ENCODE measurements at regions not wholly inside any gene's neighbourhood (a gene's known extent, or its start where the extent isn't known, plus 50 kb on each side); places are given as distances from the start of the nearest gene placed in this dataset.
"Not testable (repeated sequence)": the region's sequence is repeated elsewhere in the genome, so short reads cannot be mapped to it uniquely, and the experiment has no call there.

DNA sequence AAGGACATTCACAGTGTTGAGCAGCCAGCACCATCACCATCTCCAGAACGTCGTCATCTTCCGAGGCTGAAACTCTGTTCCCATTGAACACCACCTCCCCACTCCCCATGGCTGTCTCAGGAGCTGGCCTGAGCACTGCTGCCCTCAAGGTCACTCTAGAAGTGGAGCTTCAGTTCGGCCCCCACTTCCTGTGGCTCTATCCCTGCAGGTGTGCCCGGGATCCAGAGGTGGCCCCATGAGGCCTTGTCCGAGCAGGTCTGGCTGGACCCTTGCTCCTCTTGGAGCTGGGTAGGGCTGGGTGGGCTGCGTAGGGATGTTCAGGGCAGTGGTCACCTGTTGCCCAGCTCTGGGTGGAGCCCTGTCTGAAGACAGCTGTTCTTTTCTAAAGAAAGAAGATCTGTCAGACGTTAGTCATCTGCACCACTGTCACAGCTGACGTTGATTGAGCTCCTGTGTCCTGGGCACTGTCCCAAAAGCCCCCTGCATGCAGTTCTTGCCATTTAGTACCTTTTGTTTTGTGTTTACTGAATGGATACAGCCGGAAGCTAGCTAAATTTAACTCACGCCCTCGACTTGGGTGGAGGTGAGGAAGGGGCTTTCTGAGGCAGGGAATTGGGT lies 75.5 kb upstream of the CLDN5 start:
- DNase-seq: no peak

DNA sequence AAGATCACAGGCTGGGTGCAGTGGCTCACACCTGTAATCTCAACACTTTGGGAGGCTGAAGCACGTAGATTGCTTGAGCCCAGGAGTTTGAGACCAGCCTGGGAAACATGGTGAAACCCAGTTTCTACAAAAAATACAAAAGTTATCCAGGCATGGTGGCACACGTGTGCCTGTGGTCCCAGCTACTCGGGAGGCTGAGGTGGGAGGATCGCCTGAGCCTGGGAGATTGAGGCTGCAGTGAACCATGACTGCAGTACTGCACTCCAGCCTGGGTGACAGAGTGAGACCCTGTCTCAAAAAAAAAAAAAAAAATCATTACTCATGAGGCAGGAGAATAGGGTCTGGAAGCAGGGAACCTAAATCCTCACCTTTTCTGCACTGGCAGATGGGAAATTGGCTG lies 79.1 kb upstream of the CLDN5 start:
- DNase-seq: not testable (repeated sequence)

DNA sequence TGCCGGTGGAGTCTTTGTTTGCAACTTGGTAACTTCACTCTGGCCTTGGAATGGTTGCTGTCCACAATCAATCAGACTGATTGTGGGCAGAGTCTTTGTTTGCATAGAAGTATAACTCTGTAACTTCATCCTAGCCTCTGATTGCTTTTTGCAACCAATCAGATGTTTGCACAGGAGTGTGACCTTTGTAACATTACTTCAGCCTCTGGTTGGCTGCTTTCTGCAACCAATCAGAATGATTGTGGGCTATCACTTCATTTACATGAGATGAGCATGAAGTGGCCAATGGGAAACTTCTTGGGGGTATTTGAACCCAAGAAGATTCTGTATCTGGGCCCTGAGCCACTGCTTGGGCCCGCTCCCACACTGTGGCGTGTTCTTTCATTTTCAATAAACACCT lies 79.6 kb upstream of the CLDN5 start:
- no peak for DNase-seq

DNA sequence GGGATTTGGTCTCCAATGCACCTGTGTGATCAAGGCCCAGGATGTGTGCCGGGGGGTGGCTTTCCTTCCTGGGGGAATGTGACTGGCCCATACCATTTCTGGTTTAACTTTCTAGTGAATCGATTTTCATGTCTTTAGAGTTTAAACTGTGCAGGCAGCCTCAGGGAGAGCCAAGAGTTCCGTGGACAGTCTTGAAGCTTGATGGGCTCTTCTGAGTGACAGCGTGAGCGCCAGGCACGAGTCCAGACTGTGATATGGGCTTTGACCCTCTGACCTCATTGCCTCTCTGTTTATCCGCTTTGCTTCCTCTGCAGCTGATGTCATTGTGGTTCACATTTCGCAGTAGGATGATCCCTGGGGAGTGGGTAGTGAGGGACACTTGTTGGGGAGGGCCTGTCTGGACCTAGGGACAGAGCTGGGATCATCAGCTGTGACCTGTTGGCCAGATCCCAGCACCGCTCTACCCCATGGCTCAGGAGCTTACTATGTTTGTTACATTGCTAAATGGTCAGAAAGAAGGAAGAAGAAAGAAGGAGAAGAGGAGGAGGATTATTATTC lies 80.6 kb upstream of the CLDN5 start:
- DNase-seq: peak in 3 of 4 experiments; percentile 5 to 30 (median 20)

DNA sequence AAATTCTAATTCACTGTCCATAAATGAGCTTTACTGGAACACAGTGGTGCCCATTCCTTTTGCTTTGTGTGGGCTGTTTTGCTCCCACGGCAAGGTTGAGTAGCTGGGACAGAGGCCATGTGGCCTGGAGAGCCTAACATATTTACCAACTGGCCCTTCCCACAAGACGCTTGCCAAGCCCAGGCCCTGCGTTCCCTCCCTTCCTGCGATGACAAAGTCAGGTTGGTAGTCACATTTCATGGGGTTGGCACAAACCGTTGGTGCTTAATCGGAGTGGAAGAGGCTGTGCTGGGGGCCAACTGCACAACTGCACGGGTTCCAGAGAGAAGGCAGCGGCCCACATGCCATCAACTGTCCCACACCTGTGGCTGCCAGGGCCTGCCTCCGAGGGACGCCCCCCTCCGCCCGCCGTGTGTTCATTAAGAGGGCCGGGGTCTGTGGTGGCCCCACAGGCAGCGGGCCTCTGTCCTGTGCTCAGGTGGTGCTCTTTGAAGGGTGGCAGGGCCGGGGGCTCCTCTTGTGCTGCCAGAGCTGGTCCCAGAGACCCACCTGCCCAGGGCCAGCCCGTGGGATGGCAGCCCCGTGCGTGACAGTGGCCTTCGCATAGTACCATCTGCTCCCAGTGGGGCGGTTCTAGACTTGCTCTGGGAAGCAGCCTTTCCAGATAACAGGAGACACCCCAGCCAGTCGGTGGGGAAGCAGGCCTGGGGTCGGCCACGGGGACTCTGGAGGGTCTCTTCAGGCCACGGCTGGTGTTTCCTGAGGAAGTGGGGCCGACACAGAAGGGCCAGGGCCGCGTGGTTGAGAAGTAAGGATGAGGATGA lies 81.5 kb upstream of the CLDN5 start:
- DNase-seq: no peak

DNA sequence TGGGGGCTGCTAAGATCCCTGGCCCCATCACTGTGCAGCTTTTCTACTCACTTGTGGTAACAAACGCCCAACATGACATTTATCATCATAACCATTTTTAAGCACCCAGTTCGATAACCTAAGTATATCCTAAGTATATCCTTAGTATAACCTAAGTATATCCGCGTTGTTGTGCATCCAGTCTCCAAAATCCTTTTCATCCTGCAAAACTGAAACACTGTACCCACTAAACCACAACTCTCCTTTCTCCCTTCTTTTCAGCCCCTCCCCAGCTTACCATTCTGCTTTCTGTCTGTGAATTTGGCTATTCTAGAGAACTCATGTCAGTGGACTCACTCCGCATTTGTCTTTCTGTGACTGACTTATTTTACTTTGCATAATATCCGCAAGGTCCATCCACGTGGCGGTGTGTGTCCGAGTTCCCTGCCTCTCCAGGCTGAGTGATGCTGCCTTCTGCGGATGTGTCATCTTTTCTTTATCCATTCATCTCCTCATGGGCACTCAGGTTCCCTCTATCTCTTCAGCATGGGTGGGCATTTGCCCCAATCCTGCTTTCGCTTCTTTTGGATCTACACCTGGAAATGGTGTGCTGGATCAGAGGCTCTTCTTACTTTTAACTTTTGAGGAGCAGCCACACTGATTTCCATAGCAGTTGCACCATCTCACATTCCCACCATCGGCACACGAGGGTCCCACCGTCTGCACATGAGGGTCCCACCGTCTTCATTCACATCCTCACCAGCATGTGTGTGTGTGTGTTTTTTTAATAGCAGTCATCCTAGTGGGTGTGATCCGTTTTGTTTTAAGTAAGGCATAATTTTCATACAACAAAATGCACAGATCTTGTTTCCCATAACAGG lies 82.4 kb upstream of the CLDN5 start:
- no peak for DNase-seq

DNA sequence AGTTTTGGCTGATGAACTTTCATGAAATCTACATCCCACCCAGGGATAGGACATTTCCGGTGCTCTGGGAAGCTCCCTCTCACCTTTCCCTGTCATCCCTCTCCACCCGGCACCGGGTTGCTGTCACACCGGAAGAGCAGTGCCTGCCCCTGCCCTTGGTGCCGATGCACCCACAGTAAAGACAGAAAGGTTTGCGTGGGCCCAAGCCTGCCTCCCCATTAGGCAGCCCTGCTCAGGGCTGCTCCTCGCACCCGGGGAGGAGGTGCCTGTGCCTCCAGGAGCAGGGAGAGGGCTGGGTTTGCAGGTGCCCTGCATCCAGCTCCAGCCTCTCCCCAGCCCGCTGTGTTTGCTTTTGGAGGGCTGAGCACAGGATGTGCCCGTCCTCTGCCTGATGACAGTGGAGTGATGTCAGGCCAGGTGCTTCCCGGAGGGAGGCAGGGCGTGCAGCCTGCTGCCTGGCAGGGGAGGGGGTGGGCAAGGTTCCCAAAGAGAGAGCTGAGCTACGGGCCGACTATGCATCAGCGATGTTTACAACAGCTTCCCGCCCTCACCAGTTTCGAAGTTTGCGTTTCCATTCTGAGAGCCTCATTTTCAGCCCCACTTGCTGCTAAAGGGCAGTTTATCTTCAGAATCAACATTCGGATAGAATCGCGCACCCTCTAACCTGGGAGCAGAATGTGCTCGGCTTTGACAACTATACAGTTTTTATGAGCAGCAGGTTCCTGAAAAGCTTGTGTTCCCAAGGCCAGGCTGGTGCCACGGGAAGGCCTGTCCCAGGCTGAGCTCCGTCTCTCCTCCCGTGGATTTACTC lies 83.2 kb upstream of the CLDN5 start:
- DNase-seq: no peak

DNA sequence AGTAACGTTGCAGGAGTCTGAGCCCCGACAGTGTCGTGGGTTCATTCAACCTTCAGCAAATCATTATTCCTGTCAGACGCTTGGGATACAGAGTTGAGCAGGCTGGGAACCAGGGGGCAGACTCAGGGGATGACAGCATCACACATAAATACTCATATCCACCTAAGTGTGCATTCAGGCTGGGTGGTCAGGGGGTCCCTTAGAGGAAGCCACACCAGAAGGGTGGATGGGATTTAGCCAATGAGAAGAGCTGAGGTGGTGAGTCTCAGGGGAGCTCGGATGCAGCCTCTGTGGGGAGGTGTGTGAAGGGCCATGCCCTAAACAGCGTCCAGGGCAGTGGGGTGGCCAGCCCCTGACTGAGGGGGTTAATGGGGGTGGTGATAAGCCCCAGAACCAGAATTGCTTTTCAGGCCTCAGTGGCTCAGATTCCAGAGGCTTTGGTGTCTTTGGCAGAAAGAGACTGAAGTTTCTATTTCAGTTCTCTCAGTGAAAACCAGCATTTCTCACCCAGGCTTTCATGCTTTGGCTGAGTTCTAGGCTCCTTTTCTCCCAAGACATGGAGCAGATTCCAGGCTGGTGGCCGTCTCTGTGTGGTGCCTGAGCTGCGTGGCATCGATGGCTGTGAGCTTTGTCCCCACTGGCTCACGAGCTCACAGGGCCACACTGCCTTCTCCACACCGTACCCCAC lies 83.9 kb upstream of the CLDN5 start:
- no peak for DNase-seq

DNA sequence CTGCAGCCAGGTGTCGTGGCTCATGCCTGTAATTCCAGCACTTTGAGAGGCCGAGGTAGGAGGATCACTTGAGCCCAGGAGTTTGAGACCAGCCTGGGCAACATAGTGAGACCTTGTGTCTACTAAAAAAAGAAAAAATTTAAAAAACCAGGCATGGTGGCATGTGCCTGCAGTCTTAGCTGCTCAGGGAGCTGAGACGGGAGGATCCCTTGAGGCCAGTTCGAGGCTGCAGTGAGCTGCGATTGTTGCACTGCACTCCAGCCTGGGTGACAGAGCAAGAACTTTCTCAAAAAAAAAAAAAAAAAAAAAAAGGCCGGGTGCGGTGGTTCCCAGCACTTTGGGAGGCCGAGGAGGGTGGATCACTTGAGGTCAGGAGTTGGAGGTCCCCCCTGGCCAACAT lies 85.5 kb upstream of the CLDN5 start:
- not testable (repeated sequence) for DNase-seq

DNA sequence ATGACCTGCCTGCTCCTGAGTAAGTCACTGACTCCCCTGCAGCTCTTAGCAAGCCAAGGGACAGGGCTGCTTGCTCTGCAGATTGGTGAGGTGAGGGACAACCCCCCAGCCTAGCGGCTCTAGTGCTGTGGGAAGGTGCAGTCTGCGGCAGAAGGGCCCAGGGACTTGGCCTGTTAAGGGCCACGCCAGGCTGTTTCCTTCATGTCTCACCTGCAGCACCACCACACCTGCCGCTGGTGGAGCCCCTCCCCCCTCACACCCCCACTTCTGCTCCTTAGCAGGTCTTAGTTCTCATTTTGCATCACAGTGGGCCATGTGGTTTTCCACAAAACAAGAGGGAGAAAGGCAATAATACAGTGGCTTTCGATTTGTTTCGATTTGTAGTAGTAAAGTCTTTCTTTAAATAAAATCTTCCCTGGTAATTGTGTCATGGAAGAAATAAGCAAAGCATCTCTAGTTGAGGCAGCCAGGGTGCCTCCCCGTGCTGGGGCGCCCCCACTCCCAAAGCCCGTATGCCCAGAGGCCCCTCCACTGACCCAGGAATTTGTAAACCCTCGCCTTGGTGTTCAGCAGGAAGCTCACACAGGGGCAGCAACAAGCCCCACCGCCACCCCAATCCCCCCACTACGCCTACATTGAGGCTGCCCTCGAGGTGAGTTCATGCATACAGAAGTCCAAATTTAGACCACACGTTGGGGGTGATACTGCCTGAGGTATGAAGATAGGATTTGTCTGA lies 86.5 kb upstream of the CLDN5 start:
- no peak for DNase-seq

DNA sequence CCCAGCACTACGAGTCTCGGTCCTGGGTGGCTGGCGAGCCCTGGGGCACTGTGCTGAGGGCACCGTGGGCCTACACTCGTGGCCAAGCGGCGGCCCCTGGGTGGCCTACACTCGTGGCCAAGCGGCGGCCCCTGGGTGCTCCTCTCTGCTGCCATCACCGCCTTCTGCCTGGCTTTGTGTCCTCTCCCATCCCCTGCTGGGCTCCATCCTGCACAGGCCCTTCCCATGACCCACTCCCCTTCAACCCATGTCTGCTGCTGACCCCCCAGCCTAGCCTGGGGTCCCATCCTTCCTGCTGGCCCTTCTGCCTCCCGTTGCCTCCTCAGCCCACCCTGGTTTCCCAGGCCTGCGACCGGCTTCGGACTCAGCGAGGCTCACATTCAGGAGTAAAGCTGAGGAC lies 87.4 kb upstream of the CLDN5 start:
- no peak for DNase-seq

DNA sequence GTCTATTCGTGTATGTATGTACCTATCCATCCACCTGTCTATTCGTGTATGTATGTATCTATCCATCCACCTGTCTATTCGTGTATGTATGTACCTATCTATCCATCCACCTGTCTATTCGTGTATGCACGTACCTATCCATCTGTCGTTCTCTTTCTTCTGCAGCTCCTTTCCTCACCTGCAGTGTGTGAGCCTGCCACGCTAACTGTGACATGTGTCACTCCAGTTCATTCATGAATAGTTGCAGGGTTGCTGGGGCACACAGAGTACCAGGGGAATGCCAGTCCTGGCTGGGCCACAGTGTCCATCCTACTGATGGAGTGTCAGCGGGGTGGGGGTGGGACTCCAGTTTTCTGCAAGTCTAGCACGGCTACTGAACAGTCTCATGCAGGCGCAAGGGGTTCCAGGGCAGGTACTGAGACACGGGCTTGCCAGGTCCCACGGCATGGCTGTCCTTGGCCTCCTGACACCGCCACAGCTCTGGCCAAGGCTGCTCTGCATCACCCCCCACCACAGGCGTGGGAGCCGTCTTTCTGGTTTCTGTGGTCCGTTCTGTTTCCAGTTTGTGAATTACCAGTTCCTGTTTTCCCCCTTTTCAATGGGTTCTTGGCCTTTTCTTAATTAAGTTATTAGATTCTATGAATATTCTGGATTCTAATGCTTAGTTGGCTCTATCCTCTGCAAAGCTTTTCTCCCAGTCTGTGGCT lies 88.8 kb upstream of the CLDN5 start:
- peak in 3 of 4 experiments; percentile 25 to 58 (median 28) for DNase-seq

DNA sequence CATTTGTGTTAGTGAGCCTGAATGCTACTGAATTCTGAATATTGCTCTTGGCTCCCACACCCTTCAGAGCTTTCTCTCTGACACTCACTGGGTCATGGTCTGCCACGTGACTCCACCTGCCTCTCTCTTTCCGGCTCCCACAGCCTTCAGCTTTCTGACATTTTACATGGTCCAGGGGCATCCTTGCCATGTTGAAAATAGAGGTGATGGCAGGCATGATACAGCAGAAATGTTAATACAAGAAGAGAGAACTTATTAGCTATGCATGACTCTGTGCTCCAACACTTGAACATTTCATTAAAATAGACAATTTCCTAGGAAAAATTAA lies 90.3 kb upstream of the CLDN5 start:
- no peak for DNase-seq

DNA sequence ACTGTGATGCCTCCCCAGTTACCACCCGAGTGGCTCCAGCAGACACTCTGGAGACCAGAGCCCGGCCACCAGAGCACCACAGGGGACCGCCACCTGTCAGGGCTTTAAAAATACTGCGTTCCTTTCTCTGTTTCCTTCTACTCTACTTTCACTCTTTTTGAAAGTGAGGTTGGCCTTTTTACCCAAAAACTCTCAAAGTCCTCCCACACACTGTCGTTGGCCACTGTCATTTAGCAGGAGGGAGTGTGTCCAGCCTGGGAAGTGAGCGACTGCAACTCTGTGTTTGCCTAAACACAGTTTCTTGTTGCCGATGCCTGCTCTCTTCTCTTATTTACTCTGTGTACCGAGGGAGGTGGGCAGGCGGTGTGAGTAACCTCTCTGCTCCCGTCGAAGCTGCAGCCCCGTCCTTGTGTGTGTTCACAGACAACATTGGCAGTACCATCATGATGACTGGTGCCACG lies 90.8 kb upstream of the CLDN5 start:
- DNase-seq: no peak

DNA sequence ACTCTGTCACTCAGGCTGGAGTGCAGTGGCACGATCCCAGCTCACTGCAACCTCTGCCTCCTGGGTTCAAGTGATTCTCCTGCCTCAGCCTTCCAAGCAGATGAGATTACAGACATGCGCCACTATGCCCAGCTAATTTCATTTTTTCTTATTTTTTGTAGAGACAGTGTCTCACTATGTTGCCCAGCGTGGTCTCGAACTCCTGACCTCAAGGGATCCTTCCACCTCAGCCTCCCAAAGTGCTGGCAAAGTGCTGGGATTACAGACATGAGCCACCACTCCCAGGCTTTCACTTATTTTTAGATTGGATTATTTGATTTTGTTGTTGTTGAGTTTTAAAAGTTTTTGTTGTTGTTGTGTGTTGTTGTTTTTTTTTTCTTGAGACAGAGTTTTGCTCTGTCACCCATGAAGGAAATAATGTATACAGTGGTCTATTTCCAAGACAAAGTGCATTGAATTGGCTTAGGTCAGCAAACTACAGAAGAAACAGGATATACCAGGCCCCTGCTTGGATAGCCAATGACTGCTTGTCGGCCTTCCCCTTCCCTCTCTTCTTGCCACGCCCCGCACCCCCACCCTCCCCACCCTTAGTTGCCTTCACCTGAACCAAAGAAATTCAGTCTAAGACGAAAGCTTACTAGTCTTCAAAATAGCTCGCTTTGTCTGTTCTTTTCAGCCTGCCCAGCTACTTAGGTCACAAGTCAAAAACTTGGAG lies 91.8 kb upstream of the CLDN5 start:
- DNase-seq: no peak

DNA sequence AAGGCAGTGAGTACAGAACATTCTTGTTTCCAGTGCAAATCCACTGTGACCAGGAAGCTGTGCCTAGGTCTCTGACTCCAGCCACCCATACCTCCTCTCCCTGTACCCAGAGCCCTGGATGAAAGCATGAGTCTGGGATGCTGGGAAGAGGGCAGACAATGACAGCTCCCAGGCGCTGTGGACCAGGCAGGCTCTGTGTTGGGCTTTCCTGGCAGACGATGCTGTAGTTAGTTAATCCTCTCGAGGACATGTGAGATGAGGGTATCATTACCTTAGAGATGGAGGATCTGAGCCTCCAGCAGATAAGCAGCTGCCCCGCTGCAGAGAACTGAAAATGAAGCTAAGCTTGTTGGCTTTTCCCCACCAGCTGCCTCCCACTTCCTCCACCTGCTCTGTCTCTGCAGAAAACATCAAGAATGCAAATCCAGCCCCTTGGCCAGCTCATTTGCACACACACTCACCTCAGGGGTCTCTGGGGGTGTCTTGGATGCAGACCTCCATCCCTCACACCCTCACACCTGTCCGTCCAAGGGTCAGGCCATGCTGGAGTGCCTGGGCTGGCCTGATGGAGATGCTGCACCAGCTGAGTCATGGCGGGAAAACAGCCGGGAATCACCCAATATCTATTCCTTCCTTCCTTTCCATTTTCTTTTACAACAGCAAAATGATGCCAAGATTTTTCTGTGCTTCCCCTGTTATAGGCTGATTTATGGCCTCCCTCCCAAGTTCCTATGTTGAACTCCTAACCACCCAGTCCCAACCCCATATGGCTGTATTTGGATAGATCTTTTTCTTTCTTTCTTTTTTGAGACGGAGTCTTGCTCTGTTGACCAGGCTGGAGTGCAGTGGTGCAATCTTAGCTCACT lies 94.9 kb upstream of the SEPTIN5 start:
- no peak for DNase-seq

DNA sequence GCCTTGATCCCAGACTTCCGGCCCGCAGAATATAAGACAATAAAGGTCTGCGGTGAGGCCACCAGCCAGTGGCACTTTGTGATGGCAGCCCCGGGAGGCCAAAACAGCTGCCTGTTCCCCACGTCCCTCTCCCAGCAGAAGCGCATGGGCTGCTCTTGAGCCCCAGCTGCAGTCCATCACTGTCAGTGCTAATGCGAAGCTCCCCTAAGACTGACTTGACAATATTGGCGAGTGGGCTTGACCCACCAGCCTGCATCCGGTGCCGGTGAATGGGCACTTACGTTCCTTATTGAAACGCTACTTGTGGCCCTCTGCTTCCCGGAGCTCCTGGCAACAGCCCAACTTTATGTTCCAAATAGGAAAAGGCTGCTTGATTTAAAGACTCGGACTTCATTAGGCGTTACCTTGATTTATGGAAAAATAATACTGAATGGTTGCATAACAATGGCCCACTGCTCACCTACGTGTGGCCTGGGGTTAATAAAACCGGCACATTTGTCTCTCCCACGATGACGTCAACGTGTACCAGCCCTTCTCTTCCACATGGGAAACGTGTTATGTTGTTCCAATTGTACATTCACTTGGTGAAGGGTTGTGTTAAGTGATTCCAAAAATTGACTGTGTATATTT lies 93.4 kb upstream of the SEPTIN5 start:
- DNase-seq: no peak
